Activated naive CD4-positive, alpha-beta T cell treated with anti-CD3 and anti-CD28 coated beads, Interleukin-2, amount 10 ng/mL, durations not matched to agents 7 days and 5 days (primary cell): ENCODE measurements at regions not wholly inside any gene's neighbourhood (a gene's known extent, or its start where the extent isn't known, plus 50 kb on each side); places are given as distances from the start of the nearest gene placed in this dataset.
"Not testable (repeated sequence)": the region's sequence is repeated elsewhere in the genome, so short reads cannot be mapped to it uniquely, and the experiment has no call there.

ENCODE experiments used
- CTCF ChIA-PET: fragments of 350-600 bp; sonication (Branson Sonifier 250); formaldehyde crosslinking; loops from one replicate; lab custom pipeline; 2021; ENCODE audit warnings: antibody characterized with exemption; lab: Charles Lee
- DNase-seq: peaks from one replicate; pipeline ENCODE4 v3.0.0-alpha.2; 2020
- H3K27ac Mint-ChIP-seq: one replicate; pipeline ENCODE4 v1.8.0; 2021; ENCODE audit warnings: mild to moderate bottlenecking, moderate library complexity, mixed read lengths
- H3K27me3 Mint-ChIP-seq: one replicate; pipeline ENCODE4 v1.8.0; 2021; ENCODE audit warnings: mild to moderate bottlenecking, mixed read lengths
- H3K36me3 Mint-ChIP-seq: one replicate; pipeline ENCODE4 v1.8.0; 2021; ENCODE audit warnings: mixed read lengths
- H3K4me1 Mint-ChIP-seq: one replicate; pipeline ENCODE4 v1.8.0; 2021; ENCODE audit warnings: mixed read lengths
- H3K4me3 Mint-ChIP-seq: one replicate; pipeline ENCODE4 v1.8.0; 2021; ENCODE audit warnings: mild to moderate bottlenecking, moderate library complexity, mixed read lengths
- H3K9me3 Mint-ChIP-seq: one replicate; pipeline ENCODE4 v1.8.0; 2021; ENCODE audit warnings: mixed read lengths

DNA sequence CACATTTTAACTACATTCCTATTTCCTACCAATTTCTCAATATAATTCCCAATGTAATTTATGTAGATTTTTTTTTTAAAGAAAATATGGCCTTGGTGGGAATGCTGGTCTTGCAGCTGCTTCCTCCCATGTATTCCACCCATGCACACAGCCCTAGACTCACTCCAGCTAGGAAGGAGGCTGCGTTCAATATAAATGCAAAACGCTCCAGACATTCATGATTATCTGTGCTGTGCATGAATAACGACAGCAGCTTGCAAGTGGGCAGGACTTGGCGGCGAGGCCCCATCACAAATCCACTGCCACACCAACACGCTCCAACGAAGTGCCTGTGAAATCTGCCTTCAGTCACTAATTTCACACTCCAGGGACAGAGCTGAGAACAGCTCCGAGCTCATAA, 391.2 kb downstream of the PREX1 start:
- H3K36me3 Mint-ChIP-seq, H3K9me3 Mint-ChIP-seq, H3K4me3 Mint-ChIP-seq, H3K27me3 Mint-ChIP-seq, DNase-seq, H3K27ac Mint-ChIP-seq, CTCF ChIA-PET, H3K4me1 Mint-ChIP-seq: not testable (repeated sequence)

- CTCF ChIA-PET: no interaction called here
- H3K36me3 Mint-ChIP-seq: no peaks in the 10 kb centered on the region
- no peak overlapping the region for H3K27ac Mint-ChIP-seq
- H3K27me3 Mint-ChIP-seq: no peaks in the 10 kb centered on the region
- DNase-seq: no peak
- H3K4me1 Mint-ChIP-seq: no peaks in the 10 kb centered on the region
- H3K4me3 Mint-ChIP-seq: no peak overlapping the region
- peaks cover 11% of the 10 kb centered on the region for H3K9me3 Mint-ChIP-seq
Measured at GRCh38 chr20:48433178-48433577, 394.6 kb downstream of the PREX1 start.

DNA sequence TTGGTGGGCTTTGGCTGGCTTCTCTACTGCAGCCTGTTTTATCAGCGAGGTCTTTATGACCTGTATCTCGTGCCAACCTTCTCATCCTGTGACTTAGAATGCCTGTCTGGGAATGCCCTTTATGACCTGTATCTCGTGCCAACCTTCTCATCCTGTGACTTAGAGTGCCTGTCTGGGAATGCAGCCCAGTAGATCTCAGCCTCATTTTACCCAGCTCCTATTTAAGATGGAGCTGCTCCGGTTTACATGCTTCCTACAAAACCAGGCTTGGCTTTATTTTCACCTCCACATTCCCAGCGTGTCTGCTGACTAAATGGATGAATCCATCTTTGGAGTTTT, 395.3 kb downstream of the PREX1 start:
- H3K36me3 Mint-ChIP-seq: no peaks in the 10 kb centered on the region
- no peaks in the 10 kb centered on the region for H3K4me1 Mint-ChIP-seq
- no peak overlapping the region for H3K4me3 Mint-ChIP-seq
- DNase-seq: no peak
- no peaks in the 10 kb centered on the region for H3K27me3 Mint-ChIP-seq
- CTCF ChIA-PET: no interaction called here
- H3K9me3 Mint-ChIP-seq: peaks cover 11% of the 10 kb centered on the region
- H3K27ac Mint-ChIP-seq: no peak overlapping the region

DNA sequence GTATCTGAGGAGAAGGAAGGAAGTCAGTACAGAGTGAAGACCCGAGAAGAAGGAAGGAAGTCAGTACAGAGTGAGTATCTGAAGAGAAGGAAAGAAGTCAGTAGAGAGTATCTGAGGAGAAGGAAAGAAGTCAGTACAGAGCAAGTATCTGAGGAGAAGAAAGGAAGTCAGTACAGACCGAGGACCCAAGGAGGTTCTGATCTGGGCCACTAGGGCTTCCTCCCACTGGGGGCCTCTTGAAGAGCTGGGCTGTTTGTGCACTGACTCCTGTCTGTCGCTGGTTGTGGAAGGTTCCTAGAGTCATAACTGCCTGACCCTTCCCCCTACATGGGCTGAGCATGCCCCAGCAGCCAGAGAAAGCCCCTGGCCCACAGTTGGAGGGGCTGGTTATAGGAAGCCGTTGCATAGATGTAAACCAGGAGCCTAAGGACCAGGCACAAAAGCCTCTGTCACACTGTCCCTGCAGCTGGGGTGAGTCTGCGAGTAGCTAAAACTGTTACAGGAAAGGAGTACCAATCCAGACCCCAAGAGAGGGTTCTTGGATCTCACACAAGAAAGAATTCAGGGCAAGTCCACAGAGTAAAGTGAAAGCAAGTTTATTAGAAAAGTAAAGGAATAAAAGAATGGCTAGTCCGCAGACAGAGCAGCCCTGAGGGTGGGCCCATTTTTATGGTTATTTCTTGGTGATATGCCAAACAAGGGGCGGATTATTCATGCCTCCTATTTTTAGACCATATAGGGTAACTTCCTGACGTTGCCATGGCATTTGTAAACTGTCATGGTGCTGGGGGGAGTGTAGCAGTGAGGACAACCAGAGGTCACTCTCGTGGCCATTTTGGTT, 395.9 kb downstream of the PREX1 start:
- CTCF ChIA-PET: no interaction called here
- Mint-ChIP-seq H3K27ac (no peak overlapping the region), H3K4me3 (no peak overlapping the region)

GRCh38 chr20:48426630-48427029, 401.2 kb downstream of the PREX1 start:
- CTCF ChIA-PET: no interaction called here
- peaks cover 7% of the 10 kb centered on the region for H3K9me3 Mint-ChIP-seq
- DNase-seq: no peak
- H3K36me3 Mint-ChIP-seq: no peaks in the 10 kb centered on the region
- H3K4me3 Mint-ChIP-seq: no peak overlapping the region
- no peaks in the 10 kb centered on the region for H3K4me1 Mint-ChIP-seq
- H3K27me3 Mint-ChIP-seq: no peaks in the 10 kb centered on the region
- H3K27ac Mint-ChIP-seq: no peak overlapping the region

More for the DNA sequence above, 395.9 kb downstream of the PREX1 start:
- no peak for DNase-seq
- Mint-ChIP-seq H3K27me3 (no peaks in the 10 kb centered on the region), H3K4me1 (no peaks in the 10 kb centered on the region), H3K9me3 (peaks cover 11% of the 10 kb centered on the region), H3K36me3 (no peaks in the 10 kb centered on the region)

DNA sequence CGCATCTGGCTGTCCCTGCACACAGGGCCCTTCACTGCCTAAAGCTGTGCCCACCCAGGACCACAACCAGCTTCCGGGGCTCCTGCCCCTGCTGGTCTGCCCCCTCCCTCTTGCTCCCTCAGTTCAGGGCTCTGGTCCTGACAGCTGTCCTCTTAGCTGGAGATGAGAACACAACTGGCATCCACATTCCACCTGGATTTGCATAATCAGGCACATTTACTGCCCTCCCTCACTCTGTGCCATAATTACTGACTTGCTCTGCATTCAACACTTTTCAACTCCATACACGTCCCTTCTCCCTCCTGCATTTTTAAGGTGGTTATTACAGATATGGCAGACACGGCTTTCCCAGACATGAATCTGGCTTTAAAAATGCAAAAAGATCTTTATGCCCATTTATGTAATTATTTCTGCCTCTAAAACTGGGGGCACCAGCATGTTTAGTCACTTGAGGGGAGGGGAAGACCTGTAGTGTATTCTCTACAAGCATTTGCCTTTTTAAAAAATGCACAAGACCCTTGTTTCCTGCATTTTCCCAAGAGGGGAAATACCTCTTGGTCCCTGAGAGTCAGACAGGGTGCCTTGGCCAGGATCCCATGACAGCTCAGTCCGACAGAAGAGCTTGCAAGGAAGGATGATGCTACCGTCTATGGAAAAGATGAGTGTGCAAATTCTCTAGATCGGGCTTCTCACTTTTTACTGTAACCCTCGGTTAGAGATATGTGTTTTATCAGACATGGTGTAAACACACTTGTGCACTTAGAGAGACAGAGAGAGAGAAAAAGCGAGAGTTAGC, 401.8 kb downstream of the PREX1 start:
- H3K4me3 Mint-ChIP-seq: no peak overlapping the region
- H3K9me3 Mint-ChIP-seq: peaks cover 4% of the 10 kb centered on the region
- CTCF ChIA-PET: no interaction called here
- H3K27me3 Mint-ChIP-seq: no peaks in the 10 kb centered on the region
- DNase-seq: no peak
- H3K36me3 Mint-ChIP-seq: no peaks in the 10 kb centered on the region
- H3K4me1 Mint-ChIP-seq: no peaks in the 10 kb centered on the region
- H3K27ac Mint-ChIP-seq: no peak overlapping the region

DNA sequence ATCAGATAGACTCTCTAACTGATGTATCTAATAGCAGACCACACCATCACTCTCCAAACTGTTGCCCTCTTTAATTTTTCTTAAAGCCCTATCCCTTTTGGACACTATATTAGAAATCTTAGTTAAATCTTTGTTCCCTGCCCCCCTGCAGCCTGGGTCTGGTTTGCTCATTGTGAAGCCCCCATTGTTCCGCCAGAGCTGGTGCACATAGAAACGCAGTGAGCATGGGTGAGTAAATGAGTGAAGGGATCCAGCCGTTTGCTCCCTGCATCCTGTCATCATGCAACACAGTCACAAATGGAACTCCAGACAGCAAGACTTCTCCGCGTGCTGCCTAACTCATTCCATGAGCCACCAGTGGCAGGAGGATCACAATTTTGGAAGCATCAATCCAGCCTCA, 402.5 kb downstream of the PREX1 start:
- no peaks in the 10 kb centered on the region for H3K4me1 Mint-ChIP-seq
- DNase-seq: no peak
- no peak overlapping the region for H3K4me3 Mint-ChIP-seq
- H3K27ac Mint-ChIP-seq: no peak overlapping the region
- H3K36me3 Mint-ChIP-seq: no peaks in the 10 kb centered on the region
- CTCF ChIA-PET: no interaction called here
- no peaks in the 10 kb centered on the region for H3K27me3 Mint-ChIP-seq
- H3K9me3 Mint-ChIP-seq: no peaks in the 10 kb centered on the region

GRCh38 chr20:48422242-48422960, 405.4 kb downstream of the PREX1 start:
- no peak for DNase-seq
- Mint-ChIP-seq H3K4me1 (no peaks in the 10 kb centered on the region), H3K27me3 (no peaks in the 10 kb centered on the region), H3K36me3 (no peaks in the 10 kb centered on the region), H3K9me3 (no peaks in the 10 kb centered on the region), H3K27ac (no peak overlapping the region), H3K4me3 (no peak overlapping the region)
- CTCF ChIA-PET: no interaction called here

GRCh38 chr20:48421547-48421946, 406.3 kb downstream of the PREX1 start:
- no peaks in the 10 kb centered on the region for H3K36me3 Mint-ChIP-seq
- CTCF ChIA-PET: interaction anchor here (0.9 kb wide), 1 partner anchor 199 kb away, joined by 3 read pairs; no protein-coding TSS in a partner anchor

GRCh38 chr20:48420176-48420575, 407.6 kb downstream of the PREX1 start:
- Mint-ChIP-seq H3K27me3 (peaks cover 4% of the 10 kb centered on the region), H3K36me3 (no peaks in the 10 kb centered on the region), H3K9me3 (no peaks in the 10 kb centered on the region), H3K4me3 (no peak overlapping the region), H3K27ac (no peak overlapping the region), H3K4me1 (no peaks in the 10 kb centered on the region)
- CTCF ChIA-PET: no interaction called here
- no peak for DNase-seq

More at GRCh38 chr20:48421547-48421946, 406.3 kb downstream of the PREX1 start:
- no peak for DNase-seq
- Mint-ChIP-seq H3K4me3 (no peak overlapping the region), H3K4me1 (no peaks in the 10 kb centered on the region), H3K9me3 (no peaks in the 10 kb centered on the region), H3K27me3 (no peaks in the 10 kb centered on the region), H3K27ac (no peak overlapping the region)

- Mint-ChIP-seq H3K27ac (no peak overlapping the region), H3K9me3 (no peaks in the 10 kb centered on the region), H3K36me3 (no peaks in the 10 kb centered on the region), H3K4me3 (no peak overlapping the region), H3K4me1 (no peaks in the 10 kb centered on the region), H3K27me3 (peaks cover 8% of the 10 kb centered on the region)
- CTCF ChIA-PET: no interaction called here
- no peak for DNase-seq
Measured at GRCh38 chr20:48419173-48419572, 408.6 kb downstream of the PREX1 start.

- peaks cover 20% of the 10 kb centered on the region for H3K27me3 Mint-ChIP-seq
- H3K9me3 Mint-ChIP-seq: no peaks in the 10 kb centered on the region
- H3K4me3 Mint-ChIP-seq: no peak overlapping the region
- H3K27ac Mint-ChIP-seq: no peak overlapping the region
- no peaks in the 10 kb centered on the region for H3K36me3 Mint-ChIP-seq
- CTCF ChIA-PET: no interaction called here
- H3K4me1 Mint-ChIP-seq: no peaks in the 10 kb centered on the region
- no peak for DNase-seq
Measured at GRCh38 chr20:48416002-48416401, 411.8 kb downstream of the PREX1 start.

GRCh38 chr20:48414786-48415185, 413.0 kb downstream of the PREX1 start:
- Mint-ChIP-seq H3K27me3 (peaks cover 29% of the 10 kb centered on the region), H3K4me1 (no peaks in the 10 kb centered on the region), H3K36me3 (no peaks in the 10 kb centered on the region), H3K4me3 (no peak overlapping the region), H3K27ac (no peak overlapping the region), H3K9me3 (no peaks in the 10 kb centered on the region)
- CTCF ChIA-PET: no interaction called here
- no peak for DNase-seq

DNA sequence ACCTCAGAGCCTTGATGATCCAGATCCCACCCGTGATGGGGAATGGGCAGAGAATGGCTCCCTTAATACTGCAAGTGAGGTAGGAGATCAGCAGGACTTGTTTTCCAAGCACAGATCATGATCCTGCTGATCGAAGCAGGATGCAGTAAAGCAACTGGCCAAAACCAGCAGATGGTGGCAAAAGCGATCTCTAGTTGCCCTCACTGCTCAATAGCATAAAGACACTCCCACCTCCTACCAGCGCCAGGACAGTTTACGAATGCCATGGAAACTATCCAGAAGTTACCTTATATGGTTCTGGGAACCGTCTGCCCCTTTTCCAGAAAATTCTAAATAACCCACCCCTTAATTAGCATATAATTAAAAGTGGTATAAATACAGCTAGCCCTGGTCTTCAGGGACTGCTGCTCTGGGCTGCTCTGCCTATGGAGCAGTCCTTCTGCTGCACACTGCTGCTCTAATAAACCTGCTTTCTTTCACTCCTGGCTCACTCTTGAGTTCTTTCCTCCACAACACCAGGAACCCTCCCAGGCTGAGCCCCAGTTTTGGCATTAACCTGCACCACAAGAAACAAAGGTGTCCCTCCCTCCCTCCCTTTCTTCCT, 415.8 kb downstream of the PREX1 start:
- Mint-ChIP-seq H3K36me3 (no peaks in the 10 kb centered on the region), H3K4me3 (no peak overlapping the region), H3K27ac (no peak overlapping the region), H3K9me3 (no peaks in the 10 kb centered on the region), H3K4me1 (no peaks in the 10 kb centered on the region), H3K27me3 (peaks cover 31% of the 10 kb centered on the region)
- no peak for DNase-seq
- CTCF ChIA-PET: no interaction called here
